WERI-Rb-1 (cell line): ENCODE measurements at regions not wholly inside any gene's neighbourhood (a gene's known extent, or its start where the extent isn't known, plus 50 kb on each side); places are given as distances from the start of the nearest gene placed in this dataset.

ENCODE experiments used
- DNase-seq: peaks from one replicate; pipeline ENCODE4 v3.0.0-alpha.2; 2020
- H3K27ac ChIP-seq: fragments of 250-450 bp; sonication (Bioruptor Pico); 2 replicates; pipeline ENCODE4 v1.5.1; 2020; ENCODE audit warnings: mild to moderate bottlenecking, moderate library complexity
- H3K27me3 ChIP-seq: fragments of 250-450 bp; sonication (Bioruptor Pico); 2 replicates; pipeline ENCODE4 v1.5.1; 2021; ENCODE audit warnings: mild to moderate bottlenecking, low read depth, moderate library complexity; ENCODE audit not compliant: insufficient read depth, severe bottlenecking
- H3K36me3 ChIP-seq: fragments of 250-450 bp; sonication (Bioruptor Pico); 2 replicates; pipeline ENCODE4 v1.5.1; 2020; ENCODE audit warnings: mild to moderate bottlenecking, moderate library complexity
- H3K4me3 ChIP-seq: 2 replicates; pipeline ENCODE4 v1.5.1; 2011; ENCODE audit warnings: low read depth, mild to moderate bottlenecking, control low read depth, low read length
- H3K9me3 ChIP-seq: fragments of 250-450 bp; sonication (Bioruptor Pico); 2 replicates; pipeline ENCODE4 v1.5.1; 2021; ENCODE audit warnings: mild to moderate bottlenecking, moderate library complexity; ENCODE audit not compliant: severe bottlenecking
- CTCF ChIP-seq: IDR thresholded peaks from 2 replicates; pipeline ENCODE4 v1.5.1; 2011; ENCODE audit warnings: low read depth, mild to moderate bottlenecking, control low read depth, inconsistent platforms, low read length

DNA sequence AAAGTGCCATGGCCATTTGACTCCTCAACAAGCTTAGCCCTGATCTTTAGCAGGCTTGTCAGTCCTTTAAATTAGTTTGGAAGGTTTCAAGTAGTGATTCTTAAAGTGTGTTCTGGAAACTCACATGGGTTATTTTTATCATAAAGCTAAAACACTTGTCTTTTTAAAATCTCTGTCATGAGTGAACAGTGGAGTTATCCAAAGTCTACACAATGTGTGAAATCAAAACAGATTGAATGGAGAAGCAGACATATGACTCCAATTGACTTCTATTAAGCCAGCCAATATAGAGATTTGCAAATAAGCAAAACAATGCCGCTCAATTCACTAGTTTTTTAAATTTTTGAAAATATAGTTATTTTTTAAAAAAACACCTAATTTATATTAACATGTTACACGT lies 53.3 kb upstream of the SORCS3 start:
- DNase-seq: no peak
- Histone ChIP-seq H3K9me3 (no peaks in the 10 kb centered on the region), H3K27me3 (peaks cover 12% of the 10 kb centered on the region), H3K36me3 (no peaks in the 10 kb centered on the region), H3K4me3 (no peak overlapping the region), H3K27ac (no peak overlapping the region)
- no peak for TF ChIP-seq CTCF

DNA sequence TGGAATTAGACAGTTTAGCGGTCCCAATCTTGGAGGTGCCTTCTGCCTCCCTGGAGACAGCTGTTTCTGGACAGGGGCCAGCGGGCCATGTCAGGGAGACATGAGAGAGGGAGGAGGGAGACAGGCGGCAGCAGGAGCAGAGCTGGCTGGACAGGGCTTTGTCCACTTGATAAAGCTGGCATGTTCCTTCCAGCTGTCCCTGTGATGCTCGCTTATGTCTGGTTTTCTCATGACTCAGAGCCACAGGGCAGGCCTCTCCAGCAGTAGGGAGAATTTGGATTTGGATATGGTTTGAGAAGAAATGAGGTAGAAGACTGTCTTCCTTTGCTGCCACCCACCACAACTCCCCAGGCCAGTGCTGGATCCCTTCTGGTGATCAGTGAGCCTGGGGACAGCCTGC lies 51.7 kb upstream of the SORCS3 start:
- Histone ChIP-seq H3K36me3 (no peaks in the 10 kb centered on the region), H3K27ac (no peak overlapping the region), H3K27me3 (peaks cover 18% of the 10 kb centered on the region), H3K4me3 (no peak overlapping the region), H3K9me3 (no peaks in the 10 kb centered on the region)
- TF ChIP-seq CTCF: no peak
- no peak for DNase-seq

DNA sequence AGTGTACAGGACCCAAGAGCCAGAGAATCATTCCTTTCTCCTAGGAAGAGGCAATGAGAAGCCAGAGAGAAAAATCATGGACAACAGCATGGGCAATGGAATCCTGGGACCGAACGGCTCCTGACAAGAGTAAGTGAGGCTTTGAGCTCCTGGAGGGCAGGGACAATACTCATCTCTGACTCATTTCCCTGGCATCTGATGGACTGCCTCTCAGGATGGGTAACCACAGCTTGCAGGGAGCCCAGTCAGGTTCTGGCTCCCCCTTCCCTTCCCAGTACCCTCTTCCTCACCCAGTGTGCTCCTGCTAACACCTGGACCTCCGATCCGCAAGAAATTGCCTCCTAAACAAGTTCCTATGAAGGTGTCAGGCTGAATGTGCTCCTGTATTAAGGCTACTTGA lies 51.2 kb upstream of the SORCS3 start:
- no peaks in the 10 kb centered on the region for H3K9me3 ChIP-seq
- no peak overlapping the region for H3K27ac ChIP-seq
- H3K27me3 ChIP-seq: peaks cover 18% of the 10 kb centered on the region
- DNase-seq: no peak
- no peak overlapping the region for H3K4me3 ChIP-seq
- no peaks in the 10 kb centered on the region for H3K36me3 ChIP-seq
- no peak for TF ChIP-seq CTCF
